ENCODE measurements at regions not wholly inside any gene's neighbourhood (a gene's known extent, or its start where the extent isn't known, plus 50 kb on each side); places are given as distances from the start of the nearest gene placed in this dataset.

DNA sequence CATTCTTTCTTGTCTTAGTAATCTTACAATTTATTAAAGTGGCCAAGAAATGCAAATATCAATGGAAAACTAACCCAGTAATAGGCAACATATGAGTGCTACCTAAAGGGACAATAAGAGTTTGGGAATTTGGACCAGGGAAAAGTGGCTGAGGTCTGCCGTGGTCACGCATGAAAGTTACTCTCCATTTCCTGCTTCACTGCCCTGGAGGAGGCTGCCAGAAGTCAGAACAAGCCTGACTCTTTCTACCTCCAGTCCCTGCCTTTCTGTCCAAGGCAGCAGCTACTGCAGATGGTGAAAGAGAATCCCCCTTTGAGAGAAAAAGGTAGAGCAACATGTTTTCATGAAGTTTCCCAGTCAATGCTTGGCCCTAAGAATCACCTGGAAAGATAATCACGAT lies 201.1 kb upstream of the ARGLU1 start:
- TF ChIP-seq, protein P1, sequence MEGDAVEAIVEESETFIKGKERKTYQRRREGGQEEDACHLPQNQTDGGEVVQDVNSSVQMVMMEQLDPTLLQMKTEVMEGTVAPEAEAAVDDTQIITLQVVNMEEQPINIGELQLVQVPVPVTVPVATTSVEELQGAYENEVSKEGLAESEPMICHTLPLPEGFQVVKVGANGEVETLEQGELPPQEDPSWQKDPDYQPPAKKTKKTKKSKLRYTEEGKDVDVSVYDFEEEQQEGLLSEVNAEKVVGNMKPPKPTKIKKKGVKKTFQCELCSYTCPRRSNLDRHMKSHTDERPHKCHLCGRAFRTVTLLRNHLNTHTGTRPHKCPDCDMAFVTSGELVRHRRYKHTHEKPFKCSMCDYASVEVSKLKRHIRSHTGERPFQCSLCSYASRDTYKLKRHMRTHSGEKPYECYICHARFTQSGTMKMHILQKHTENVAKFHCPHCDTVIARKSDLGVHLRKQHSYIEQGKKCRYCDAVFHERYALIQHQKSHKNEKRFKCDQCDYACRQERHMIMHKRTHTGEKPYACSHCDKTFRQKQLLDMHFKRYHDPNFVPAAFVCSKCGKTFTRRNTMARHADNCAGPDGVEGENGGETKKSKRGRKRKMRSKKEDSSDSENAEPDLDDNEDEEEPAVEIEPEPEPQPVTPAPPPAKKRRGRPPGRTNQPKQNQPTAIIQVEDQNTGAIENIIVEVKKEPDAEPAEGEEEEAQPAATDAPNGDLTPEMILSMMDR (IDR thresholded peaks at IDR 0.05), result no peak
- no peak for TF ChIP-seq POLR2A (IDR thresholded peaks at IDR 0.05)
